T1000 (cell line): ENCODE measurements at regions not wholly inside any gene's neighbourhood (a gene's known extent, or its start where the extent isn't known, plus 50 kb on each side); places are given as distances from the start of the nearest gene placed in this dataset.

Experiments used
- DNase-seq: peaks from one replicate; lab custom pipeline; 2025; ENCODE audit warnings: mixed read lengths; lab: John Stamatoyannopoulos, UW

DNA sequence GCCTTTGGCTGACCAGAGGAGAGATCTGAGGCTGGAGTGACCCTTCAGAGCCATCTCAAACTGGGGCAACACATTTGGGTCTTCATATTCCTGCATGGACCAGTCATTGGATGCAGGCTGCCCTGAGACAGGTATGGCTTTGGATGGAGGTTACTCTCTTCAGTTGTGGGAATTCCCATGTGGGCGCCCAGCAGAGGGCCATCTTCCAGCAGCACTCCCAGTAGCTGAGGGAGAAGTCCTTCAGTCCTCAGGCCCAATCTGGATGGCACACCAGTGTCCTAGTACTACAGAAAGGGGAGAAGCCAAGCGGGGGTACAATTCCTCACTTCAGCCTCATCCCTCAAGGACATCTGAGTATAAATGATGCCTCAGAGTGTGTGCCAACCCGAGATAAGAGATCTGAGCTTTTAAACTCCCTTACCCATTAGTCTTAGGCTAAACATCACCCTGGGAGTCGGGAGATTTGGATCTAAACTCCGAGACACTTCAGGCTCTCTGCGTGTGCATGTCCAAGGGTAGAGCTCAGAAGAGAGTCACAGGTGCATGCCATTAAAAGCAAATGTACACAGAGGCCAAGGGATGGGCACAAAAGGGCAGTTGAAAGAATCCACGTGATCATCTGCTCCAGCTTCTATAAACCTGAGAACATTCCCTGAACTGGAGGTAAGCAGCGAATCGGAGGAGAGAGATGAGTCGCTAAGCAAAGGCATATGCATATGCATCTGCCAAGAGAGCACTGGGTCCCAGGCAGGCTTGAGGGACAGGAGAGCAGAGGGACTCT is 204.6 kb downstream of the CD83 start:
- no peak for DNase-seq

- no peak for DNase-seq
Measured at GRCh38 chr6:14322841-14323240, 205.3 kb downstream of the CD83 start.

GRCh38 chr6:14326774-14327173 is 209.2 kb downstream of the CD83 start:
- DNase-seq: no peak

DNA sequence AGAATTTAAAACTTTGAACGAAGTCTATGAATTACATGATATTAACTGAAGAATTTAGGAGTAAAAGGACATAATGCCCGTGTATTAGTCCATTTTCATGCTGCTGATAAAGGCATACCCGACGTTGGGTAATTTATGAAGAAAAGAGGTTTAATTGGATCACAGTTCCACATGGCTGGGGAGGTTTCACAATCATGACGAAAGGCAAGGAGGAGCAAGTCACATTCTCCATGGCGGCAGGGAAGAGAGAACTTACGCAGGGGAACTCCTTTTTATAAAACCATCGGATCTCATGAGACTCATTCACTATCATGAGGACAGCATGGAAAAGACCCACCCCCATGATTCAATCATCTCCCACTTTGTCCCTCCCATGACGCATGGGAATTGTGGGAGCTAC is 210.6 kb downstream of the CD83 start:
- DNase-seq: no peak

DNA sequence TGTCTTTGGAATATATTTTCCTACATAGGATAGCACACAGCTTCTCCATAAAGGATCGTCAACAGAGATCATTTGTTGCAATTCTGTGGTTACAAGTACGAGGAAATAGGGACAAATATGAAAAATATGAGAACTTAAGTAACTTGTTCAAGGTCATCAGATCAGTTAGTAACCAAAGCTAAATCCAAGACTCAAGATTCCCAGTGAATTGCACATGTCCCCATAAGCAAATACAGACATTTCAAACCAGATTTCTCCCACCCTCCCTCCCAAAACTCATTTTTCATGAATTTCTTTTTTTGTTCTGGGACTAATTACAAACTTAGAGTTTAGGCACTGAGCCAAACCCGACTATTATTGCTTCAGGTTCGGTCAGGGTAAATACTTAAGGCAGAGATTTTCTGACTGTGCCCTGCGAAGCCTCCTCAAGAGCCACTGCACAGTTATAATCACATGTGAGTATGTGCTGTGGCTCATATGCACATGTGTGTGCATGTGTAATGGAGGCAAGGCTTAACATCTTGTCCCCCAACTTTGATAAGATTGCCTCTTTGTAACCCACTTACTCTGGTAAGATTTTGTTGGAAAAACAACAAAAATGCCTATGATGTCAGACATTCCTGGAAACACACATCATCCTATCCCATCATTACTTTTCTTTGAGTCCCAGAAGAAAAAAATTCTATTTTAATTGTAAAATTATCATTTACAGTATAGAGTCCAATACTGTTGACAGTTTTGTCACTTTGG is 216.2 kb downstream of the CD83 start:
- DNase-seq: no peak

GRCh38 chr6:14335071-14335470 is 217.5 kb downstream of the CD83 start:
- no peak for DNase-seq

- DNase-seq: no peak
Measured at GRCh38 chr6:14337152-14337551, 219.6 kb downstream of the CD83 start.

- DNase-seq: no peak
Measured at GRCh38 chr6:14339172-14339571, 221.6 kb downstream of the CD83 start.

DNA sequence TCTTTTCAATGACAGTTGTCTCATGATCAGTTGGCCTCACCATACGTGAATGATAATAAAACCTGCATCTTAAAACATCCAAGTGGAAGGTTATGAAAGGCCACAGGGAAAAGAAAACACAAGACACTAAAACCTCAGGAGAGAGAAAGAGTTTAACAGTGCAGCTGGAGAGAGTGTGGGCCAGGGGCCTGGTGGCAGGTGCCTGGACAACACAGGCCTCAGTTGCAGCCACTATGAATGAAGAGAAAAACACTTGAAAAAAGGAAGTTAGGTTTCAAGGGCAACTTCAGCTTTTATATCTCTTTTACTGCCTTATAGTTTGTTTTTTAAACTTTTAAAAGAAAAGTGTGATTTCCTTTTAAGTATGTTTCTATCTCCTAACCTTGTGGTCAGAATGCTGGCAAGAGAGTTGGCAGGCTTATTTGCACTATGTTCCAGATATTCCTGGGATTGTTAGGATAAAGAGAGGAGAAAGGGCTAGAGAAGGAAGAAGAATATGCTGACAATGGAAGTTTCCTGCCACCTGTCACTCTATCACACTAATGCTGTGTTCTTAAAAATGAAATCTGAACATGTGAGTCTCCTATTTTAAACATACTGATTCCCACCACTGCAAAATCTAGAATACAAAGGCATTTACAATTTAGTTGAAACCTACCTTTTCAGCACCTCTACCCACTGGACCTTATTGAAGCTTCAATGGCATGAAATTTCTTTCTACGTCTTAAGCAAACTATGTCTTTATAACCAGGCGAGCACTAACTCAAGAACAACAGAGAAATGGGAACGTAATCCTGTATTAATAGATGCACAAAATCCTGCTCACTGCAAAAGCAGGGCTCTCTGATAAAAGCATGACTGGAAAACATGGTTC is 222.4 kb downstream of the CD83 start:
- DNase-seq: no peak

DNA sequence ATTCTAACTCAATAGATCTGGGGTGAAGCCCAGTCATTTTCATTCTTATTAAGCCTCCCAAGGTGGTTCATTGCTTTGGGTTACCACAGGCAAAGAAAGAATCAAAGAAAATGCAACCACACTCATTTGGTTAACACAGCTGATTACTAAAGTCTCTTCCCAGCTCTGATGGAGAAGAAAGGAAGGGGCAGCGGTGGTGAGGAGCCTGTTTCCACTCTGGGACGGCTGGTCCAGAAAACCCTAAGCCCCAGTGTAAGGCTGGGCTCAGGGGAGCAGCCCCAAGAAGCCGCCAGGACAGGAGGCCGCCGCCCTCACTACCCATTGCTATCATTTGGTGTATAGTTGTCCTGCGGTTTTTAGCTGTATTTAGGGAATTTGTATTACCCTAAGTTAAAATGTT is 226.9 kb downstream of the CD83 start:
- no peak for DNase-seq

DNA sequence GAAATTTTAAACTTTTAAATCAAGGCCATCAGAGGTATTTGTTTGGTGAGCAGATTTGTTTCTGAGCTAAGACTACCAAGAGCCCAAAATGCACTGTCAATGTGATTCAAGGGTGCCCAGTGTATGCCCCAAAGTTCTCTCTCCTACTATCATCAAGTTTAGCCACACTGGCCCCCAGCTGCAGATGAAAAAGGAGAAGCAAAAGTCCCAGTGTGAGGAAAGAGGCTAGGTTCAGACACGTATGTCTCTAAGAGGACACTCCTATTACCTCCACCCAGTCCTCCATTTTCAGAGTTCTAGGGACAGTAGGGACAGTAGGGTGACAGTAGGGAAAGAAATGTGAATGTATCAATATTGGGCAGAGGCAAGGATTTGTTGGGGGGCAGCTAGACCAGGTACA is 230.8 kb downstream of the CD83 start:
- DNase-seq: no peak

DNA sequence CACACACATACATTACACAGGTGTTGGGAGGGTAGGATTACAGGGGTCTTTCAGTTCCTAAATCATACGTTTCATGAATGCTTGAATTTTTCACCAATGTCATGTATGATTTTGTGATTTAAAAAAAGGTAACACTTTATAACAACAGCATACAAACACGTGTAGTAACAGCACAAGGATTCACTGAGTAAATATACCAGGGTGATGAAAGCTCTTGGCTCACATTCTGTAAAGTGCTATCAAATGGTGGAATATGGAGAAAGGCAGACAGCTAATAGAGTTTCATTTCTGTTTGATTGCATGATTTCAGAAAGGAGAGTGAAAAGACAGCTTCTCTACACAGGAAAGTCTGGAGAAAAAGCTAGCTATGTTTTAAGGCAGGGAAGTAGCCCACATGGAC is 231.9 kb downstream of the CD83 start:
- no peak for DNase-seq

GRCh38 chr6:14350210-14350609 is 232.6 kb downstream of the CD83 start:
- DNase-seq: no peak

- no peak for DNase-seq
Measured at GRCh38 chr6:14353281-14353680, 235.7 kb downstream of the CD83 start.

GRCh38 chr6:14353798-14354197 is 236.2 kb downstream of the CD83 start:
- DNase-seq: no peak

GRCh38 chr6:14354919-14355572 is 237.5 kb downstream of the CD83 start:
- DNase-seq: peak; percentile 21

DNA sequence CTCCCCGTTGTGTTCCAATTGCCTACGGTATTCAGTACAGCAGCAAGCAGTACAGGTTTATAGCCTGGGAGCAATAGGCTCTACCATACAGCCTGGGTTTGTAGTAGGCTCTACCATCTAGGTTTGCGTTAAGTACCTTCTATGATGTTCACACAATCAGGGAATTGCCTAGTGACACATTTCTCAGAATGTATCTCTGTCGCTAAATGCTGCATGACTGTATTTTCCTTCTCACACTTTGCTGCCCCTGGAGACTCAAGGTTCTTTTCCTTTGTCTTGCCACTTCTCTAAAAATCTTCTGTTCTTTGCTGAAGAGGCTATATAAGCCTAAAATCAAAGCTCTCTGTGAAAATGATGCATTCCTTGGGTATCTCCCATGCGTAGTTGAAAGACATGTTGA is 241.9 kb downstream of the CD83 start:
- DNase-seq: no peak

- DNase-seq: no peak
Measured at GRCh38 chr6:14360565-14360964, 243.0 kb downstream of the CD83 start.

DNA sequence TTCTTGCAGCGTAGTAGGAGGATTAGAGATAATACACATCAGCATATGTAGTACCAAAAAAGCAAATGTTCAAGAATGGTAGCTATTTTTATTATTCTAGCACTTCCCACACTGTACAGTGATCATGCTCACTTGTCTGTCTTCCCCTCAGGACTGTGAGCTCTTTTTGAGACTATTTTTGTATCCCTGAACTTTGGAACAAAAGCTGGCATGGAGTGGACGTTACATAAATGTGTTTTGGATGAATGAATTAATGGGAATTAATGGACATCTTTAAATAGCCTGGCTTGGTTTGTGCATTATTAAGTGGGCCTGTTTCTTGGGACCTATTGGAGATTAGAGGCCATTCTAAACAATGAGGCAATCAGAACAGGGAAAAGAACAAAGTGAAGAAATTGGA is 243.7 kb downstream of the CD83 start:
- DNase-seq: no peak

DNA sequence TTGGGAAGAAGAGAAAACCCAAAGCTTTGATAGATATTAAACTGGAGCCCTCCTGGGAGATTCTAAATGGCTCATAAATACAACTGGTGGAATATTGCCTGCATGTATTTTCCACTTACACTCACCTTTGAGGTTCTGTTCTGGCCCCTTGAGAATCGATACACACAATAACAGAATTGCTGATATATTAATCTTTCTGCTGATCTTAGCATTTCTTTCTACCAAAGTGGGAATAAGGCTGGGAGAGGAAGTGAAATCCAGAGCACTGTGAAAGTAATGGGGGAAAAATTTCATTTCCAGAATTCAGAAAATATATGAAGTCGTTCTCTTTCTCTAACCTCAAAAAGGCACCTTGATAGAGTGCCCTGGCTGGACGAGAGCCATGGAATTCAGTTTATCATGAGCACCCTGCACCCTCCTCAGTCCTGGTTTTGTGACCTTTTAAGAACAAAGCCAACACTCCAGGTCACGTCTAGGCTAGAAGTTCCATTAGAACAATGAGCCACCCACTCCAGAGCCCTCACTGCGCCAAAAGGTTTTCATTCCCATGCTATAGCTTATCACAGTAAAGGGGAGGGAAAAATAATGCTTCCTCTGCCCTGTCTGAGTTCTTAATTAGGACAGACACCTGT is 244.5 kb downstream of the CD83 start:
- DNase-seq: no peak

GRCh38 chr6:14364370-14364769 is 246.8 kb downstream of the CD83 start:
- no peak for DNase-seq

DNA sequence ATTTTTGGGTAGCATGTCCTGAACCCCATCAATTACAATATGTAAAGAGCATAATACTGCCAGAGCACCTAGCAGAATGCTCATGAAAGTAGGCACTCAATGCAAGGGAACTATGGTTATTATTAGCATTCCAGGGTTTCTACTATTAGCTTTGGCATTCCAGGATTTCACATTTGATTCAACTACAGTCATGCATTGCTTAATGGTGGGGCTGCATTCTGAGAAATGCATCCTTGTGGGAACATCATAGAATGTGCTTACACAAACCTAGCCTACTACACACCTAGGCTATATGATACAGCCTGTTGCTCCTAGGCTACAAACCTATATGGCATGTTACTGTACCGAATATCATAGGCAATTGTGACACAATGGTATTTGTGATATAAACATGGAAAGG is 247.8 kb downstream of the CD83 start:
- DNase-seq: no peak
